IPS-18a (cell line): ENCODE measurements at regions not wholly inside any gene's neighbourhood (a gene's known extent, or its start where the extent isn't known, plus 50 kb on each side); places are given as distances from the start of the nearest gene placed in this dataset.
"Not testable (repeated sequence)": the region's sequence is repeated elsewhere in the genome, so short reads cannot be mapped to it uniquely, and the experiment has no call there.

Experiments used
- H3K27ac ChIP-seq: one replicate; pipeline ENCODE4 v1.5.1; 2013; ENCODE audit warnings: low read length
- H3K27me3 ChIP-seq: one replicate; pipeline ENCODE4 v1.6.1; 2013; ENCODE audit warnings: mild to moderate bottlenecking, low read length; ENCODE audit not compliant: control insufficient read depth, insufficient read depth
- H3K36me3 ChIP-seq: one replicate; pipeline ENCODE4 v1.6.1; 2013; ENCODE audit warnings: low read depth, low read length; ENCODE audit not compliant: control insufficient read depth
- H3K4me1 ChIP-seq: one replicate; pipeline ENCODE4 v1.6.1; 2013; ENCODE audit warnings: low read depth, low read length; ENCODE audit not compliant: control insufficient read depth
- H3K4me3 ChIP-seq: one replicate; pipeline ENCODE4 v1.5.1; 2013; ENCODE audit warnings: low read length
- H3K9ac ChIP-seq: one replicate; pipeline ENCODE4 v1.6.1; 2013; ENCODE audit warnings: mild to moderate bottlenecking, low read length, moderate library complexity
- H3K9me3 ChIP-seq: one replicate; pipeline ENCODE4 v1.6.1; 2013; ENCODE audit warnings: low read depth, low read length; ENCODE audit not compliant: control insufficient read depth

DNA sequence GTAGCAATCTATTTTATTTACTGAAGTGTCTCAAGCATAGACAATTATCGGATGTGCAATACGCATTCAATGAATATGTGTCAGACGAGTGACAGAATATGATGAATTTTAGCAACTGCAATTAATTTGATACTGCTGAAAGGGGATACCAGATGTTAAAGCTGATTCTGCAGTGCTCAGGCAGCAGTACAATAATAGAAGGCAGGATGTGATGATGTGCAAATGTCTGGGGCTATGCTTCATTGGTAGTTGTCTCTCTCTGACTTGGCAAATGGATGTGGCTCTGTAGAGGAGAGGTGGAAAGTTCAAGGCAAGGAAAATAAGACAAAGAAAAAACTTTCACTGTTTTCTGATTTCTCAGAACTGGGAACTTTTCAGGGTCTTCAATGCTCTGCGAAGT, 721.2 kb downstream of the CDH18 start:
- no peaks in the 10 kb centered on the region for H3K4me1 ChIP-seq
- no peaks in the 10 kb centered on the region for H3K9me3 ChIP-seq
- H3K9ac ChIP-seq = no peak overlapping the region
- H3K36me3 ChIP-seq = no peaks in the 10 kb centered on the region
- no peak overlapping the region for H3K27ac ChIP-seq
- H3K27me3 ChIP-seq = no peaks in the 10 kb centered on the region
- H3K4me3 ChIP-seq = no peak overlapping the region

DNA sequence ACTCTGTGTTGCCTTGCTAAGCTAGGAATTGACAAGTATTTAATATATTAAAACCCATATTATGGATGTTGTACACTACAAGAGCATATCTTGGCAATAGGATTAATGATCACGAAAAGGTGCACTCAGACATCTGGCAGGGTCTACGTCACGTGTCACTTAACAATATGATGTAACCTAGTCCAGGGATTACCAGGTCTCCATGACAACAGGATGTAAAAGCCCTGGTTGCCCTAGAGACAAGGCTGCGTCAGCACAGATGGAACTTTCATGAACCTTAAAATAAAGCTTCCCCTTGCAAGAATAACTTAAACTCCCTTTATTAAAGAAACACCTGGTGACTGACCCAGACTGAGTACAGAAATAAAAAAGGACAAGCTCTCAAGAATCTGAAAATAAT, 717.8 kb downstream of the CDH18 start:
- Histone ChIP-seq H3K36me3 (no peaks in the 10 kb centered on the region), H3K9me3 (no peaks in the 10 kb centered on the region), H3K27ac (no peak overlapping the region), H3K4me1 (no peaks in the 10 kb centered on the region), H3K27me3 (no peaks in the 10 kb centered on the region), H3K4me3 (no peak overlapping the region), H3K9ac (no peak overlapping the region)

DNA sequence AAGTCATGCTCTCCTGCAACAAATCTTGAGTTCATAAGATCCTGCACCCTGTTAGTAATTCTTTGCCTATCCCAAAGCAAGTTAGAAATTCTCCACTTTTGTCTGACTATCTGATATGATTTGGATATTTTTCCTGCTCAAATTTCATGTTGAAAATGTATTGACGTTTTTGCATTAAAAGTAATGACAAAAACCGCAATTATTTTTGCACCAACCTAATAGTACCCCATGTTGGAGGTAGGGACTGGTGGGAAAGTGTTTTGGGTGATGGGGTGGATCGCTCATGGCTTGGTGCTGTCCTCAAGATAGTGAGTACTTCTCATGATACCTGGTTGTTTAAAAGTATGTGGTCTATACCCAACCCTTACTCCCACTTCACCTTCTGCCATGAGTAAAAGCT, 713.4 kb downstream of the CDH18 start:
- no peaks in the 10 kb centered on the region for H3K4me1 ChIP-seq
- peaks cover 3% of the 10 kb centered on the region for H3K9me3 ChIP-seq

DNA sequence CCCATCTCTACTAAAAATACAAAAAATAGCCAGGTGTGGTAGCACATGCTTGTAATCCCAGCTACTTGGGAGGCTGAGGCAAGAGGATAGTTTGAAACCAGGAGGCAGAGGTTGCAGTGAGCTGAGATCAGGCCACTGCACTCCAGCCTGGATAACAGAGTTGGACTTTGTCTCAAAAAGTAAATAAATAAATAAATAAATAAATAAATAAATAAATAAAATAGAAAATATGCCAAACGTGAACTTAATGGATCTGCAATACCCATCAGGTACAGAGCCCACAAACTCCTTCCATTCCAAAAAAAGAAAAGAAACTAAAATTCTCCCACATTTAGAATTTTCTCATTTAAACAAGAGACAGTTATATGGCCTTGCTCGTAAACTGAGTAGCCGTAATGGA, 702.7 kb downstream of the CDH18 start:
- H3K36me3 ChIP-seq = no peaks in the 10 kb centered on the region
- no peaks in the 10 kb centered on the region for H3K4me1 ChIP-seq
- H3K27me3 ChIP-seq = no peaks in the 10 kb centered on the region
- H3K27ac ChIP-seq = no peak overlapping the region
- H3K9me3 ChIP-seq = no peaks in the 10 kb centered on the region
- no peak overlapping the region for H3K9ac ChIP-seq
- H3K4me3 ChIP-seq = no peak overlapping the region

More for the DNA sequence above, 713.4 kb downstream of the CDH18 start:
- no peak overlapping the region for H3K4me3 ChIP-seq
- H3K27me3 ChIP-seq = no peaks in the 10 kb centered on the region
- no peaks in the 10 kb centered on the region for H3K36me3 ChIP-seq
- H3K9ac ChIP-seq = no peak overlapping the region
- no peak overlapping the region for H3K27ac ChIP-seq

DNA sequence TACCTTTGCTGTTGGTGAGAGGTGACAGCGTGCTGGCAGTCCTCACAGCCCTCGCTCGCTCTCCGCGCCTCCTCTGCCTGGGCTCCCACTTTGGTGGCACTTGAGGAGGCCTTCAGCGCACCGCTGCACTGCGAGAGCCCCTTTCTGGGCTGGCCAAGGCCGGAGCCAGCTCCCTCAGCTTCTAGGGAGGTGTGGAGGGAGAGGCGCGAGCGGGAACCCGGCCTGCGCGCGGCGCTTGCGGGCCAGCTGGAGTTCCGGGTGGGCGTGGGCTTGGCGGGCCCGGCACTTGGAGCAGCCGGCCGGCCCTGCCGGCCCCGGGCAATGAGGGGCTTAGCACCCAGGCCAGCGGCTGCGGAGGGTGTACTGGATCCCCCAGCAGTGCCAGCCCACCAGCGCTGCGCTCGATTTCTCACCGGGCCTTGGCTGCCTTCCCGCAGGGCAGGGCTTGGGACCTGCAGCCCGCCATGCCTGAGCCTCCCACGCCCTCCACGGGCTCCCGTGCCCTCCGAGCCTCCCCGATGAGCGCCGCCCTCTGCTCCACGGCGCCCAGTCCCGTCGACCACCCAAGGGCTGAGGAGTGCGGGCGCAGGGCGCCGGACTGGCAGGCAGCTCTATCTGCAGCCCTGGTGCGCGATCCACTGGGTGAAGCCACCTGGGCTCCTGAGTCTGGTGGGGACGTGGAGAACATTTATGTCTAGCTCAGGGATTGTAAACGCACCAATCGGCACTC, 700.3 kb downstream of the CDH18 start:
- H3K36me3 ChIP-seq, H3K9me3 ChIP-seq, H3K4me3 ChIP-seq, H3K27me3 ChIP-seq, H3K4me1 ChIP-seq, H3K9ac ChIP-seq, H3K27ac ChIP-seq: not testable (repeated sequence)

DNA sequence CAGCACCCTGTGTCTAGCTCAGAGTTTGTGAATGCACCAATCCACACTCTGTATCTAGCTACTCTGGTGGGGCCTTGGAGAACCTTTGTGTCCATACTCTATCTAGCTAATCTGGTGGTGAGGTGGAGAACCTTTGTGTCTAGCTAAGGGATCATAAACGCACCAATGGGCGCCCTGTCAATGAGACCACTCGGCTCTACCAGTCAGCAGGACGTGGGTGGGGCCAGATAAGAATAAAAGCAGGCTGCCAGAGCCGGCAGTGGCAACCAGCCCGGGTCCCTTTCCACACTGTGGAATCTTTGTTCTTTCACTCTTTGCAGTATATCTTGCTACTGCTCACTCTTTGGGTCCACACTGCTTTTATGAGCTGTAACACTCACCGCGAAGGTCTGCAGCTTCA, 699.7 kb downstream of the CDH18 start:
- not testable (repeated sequence) for H3K36me3 ChIP-seq, H3K4me3 ChIP-seq, H3K9ac ChIP-seq, H3K27ac ChIP-seq, H3K4me1 ChIP-seq, H3K27me3 ChIP-seq, H3K9me3 ChIP-seq

DNA sequence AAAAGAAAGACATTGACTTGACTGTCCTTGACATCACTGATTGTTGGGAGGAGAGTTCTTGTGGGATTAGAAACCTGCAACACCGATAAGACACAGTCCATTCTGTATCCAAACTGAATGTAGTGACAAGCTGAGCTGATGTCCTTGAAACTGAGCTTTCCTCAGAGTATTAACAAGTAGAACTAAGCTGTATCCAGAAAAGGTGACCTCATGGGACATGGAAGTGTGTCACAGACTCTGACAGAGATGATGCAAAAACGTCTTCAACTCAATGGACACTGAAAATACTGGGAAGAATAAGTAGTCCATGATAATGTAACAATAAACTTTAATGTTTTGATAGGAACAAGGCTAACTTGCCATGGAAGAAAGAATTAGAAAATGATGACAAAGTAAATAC, 690.1 kb downstream of the CDH18 start:
- Histone ChIP-seq H3K36me3 (no peaks in the 10 kb centered on the region), H3K27me3 (no peaks in the 10 kb centered on the region), H3K9me3 (no peaks in the 10 kb centered on the region), H3K27ac (no peak overlapping the region), H3K9ac (no peak overlapping the region), H3K4me1 (no peaks in the 10 kb centered on the region), H3K4me3 (no peak overlapping the region)

DNA sequence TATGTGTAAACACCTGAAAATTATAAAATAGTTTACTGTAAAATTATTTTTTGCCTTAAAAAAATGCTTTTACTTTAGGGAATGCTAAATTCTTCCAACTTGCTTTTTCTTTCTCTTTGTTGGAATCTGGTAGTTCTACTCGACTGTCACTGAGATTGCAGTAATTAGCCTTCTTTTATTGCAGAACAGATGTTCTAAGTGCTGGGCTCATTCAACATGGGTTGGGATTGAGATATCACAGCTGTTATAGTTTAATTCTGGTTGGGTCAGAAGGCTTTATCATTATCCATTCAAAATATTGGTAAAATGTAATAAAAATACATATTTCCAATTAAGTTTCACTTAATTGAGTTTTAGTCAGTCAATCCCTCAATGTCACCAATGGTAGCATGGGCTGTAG, 686.7 kb downstream of the CDH18 start:
- Histone ChIP-seq H3K4me3 (no peak overlapping the region), H3K27me3 (no peaks in the 10 kb centered on the region), H3K4me1 (no peaks in the 10 kb centered on the region), H3K9ac (no peak overlapping the region), H3K27ac (no peak overlapping the region), H3K9me3 (no peaks in the 10 kb centered on the region), H3K36me3 (no peaks in the 10 kb centered on the region)

DNA sequence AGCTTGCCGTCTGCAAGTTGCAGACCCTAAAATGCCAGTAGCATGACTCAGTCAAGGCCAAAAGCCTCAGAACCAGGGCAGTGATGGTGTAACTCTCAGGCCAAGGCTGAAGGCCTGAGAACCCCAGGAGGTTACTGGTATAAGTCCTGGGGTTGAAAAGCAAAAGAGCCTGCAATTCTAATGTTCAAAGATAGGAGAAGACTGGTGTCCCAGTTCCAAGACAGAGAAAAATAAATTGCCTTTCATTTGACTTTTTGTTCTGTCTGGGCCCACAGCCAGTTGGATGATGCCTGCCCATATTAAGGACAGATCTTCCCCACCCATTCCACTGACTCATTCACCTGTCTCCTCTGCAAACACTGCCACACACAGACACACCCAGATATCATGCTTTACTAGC, 673.2 kb downstream of the CDH18 start:
- H3K36me3 ChIP-seq = no peaks in the 10 kb centered on the region
- no peaks in the 10 kb centered on the region for H3K4me1 ChIP-seq
- H3K27me3 ChIP-seq = no peaks in the 10 kb centered on the region
- peaks cover under 1% of the 10 kb centered on the region for H3K9me3 ChIP-seq
- no peak overlapping the region for H3K9ac ChIP-seq
- no peak overlapping the region for H3K27ac ChIP-seq
- no peak overlapping the region for H3K4me3 ChIP-seq

DNA sequence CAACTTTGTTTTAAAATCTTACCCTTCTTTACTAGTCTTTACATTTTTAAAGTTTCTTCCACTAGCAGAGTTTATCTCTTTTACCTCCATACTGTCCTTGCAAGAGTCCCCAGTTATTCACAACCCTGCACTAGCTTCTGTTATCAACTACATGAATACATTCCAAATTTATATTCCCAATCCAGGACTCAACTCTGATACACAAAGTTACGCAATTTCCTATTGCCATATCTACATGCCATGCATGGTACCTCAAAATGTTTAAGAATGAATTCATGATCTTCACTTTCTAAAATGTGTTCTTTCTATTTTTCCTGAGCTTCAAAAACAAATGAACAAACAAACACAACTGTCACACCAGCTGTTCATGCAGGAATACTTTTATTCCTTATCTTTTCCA, 668.7 kb downstream of the CDH18 start:
- Histone ChIP-seq H3K4me3 (no peak overlapping the region), H3K9me3 (no peaks in the 10 kb centered on the region), H3K27ac (no peak overlapping the region), H3K9ac (no peak overlapping the region), H3K4me1 (no peaks in the 10 kb centered on the region), H3K27me3 (no peaks in the 10 kb centered on the region), H3K36me3 (no peaks in the 10 kb centered on the region)

DNA sequence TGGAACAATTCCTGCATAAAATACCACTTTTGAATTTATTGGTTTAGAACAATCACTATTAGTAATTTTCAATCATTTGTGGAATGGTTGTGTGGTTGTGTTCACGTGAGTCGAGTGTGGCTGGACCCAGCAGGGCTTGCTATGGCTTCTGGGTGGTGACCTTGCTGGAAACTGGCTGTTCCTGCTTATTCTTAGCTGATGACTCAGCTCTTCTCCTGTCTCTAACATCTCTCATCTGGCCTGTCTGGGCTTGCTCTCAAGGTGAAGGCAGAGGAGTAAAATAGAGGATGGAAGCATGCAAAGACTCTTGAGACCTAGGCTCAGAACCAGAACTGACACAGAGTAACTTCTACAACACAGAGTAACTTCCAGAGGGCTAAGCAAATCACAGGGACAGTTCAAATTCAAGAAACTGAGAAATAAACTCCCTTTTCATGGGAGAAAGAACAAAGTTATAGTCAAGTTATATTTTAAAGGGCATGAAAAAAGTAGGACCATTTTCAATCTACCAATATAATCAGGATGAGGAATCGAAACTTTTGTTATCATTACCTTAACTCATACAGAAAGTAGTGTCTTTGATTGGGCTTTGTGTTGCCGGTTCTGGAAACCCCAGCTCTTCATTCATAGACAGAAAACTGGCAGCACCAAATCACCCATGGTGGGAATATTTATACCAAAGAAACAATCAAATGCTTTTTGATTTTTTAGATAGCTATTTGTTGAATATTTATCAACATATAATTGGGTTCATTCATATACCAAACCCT, 665.1 kb downstream of the CDH18 start:
- Histone ChIP-seq H3K4me3 (no peak overlapping the region), H3K27ac (no peak overlapping the region), H3K9ac (no peak overlapping the region), H3K9me3 (no peaks in the 10 kb centered on the region), H3K36me3 (no peaks in the 10 kb centered on the region), H3K4me1 (no peaks in the 10 kb centered on the region), H3K27me3 (no peaks in the 10 kb centered on the region)

DNA sequence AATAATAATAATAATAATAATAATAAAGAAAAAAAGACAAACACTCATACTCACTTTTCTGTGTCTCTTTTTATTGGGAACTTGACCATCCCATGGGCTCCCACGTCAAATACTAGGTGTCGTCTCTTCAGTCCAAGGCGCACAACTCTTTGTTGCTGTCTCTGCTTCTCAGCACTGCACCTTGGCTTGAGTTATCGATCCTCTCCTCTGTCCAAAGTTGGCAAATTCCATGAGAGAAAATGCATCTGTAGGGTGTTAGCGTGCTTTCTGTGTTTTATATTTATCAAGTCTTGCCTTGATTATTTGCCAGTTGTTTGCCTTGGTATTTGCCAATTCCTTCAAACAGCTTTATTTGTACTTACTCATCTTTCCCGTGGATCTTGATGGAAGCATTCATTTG, 653.7 kb downstream of the CDH18 start:
- Histone ChIP-seq H3K36me3 (no peaks in the 10 kb centered on the region), H3K4me1 (no peaks in the 10 kb centered on the region), H3K4me3 (no peak overlapping the region), H3K9me3 (no peaks in the 10 kb centered on the region), H3K9ac (no peak overlapping the region), H3K27ac (no peak overlapping the region), H3K27me3 (no peaks in the 10 kb centered on the region)
